ENCODE measurements at regions not wholly inside any gene's neighbourhood (a gene's known extent, or its start where the extent isn't known, plus 50 kb on each side); places are given as distances from the start of the nearest gene placed in this dataset.

DNA sequence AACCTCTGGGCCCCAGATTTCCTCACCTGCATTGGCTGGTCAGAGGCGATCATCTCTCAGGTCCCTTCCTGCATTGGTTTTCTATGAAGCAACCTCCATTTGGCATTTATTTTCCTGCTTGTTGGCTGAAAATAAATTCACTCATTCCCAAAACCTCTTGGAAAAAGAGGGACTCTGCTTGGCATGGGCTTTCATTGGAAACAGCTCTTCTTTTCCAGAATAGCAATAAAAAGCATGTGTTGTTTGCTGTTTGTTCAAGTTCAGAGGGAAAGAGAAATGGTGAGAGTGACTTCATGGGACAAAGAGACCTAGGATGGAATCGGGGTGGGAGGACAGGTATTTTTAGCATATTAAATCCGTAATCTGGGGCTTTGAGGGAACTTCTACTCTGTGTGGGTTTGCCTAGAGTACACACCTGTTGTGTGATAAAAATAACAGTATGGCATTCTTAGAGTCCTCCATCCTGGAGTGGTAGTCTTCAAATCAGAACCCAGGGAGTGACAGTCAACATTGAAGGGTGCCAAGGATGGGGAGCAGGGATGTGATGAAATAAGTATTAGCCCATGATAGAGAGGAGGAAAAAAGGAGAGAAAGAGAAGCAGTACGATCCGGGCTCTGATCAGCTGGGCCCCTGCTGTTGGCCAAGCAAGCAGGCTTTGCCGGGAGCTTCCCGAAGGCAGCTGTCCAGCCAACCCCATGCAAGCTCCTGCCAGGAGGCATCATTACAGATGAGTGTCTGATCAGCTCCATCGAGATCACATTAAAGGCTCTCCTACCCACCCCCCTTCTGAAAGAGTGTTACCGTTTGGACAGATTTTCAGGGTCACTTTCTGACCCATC lies 131.9 kb upstream of the NFIA start (continued):
- TF ChIP-seq, protein P1, sequence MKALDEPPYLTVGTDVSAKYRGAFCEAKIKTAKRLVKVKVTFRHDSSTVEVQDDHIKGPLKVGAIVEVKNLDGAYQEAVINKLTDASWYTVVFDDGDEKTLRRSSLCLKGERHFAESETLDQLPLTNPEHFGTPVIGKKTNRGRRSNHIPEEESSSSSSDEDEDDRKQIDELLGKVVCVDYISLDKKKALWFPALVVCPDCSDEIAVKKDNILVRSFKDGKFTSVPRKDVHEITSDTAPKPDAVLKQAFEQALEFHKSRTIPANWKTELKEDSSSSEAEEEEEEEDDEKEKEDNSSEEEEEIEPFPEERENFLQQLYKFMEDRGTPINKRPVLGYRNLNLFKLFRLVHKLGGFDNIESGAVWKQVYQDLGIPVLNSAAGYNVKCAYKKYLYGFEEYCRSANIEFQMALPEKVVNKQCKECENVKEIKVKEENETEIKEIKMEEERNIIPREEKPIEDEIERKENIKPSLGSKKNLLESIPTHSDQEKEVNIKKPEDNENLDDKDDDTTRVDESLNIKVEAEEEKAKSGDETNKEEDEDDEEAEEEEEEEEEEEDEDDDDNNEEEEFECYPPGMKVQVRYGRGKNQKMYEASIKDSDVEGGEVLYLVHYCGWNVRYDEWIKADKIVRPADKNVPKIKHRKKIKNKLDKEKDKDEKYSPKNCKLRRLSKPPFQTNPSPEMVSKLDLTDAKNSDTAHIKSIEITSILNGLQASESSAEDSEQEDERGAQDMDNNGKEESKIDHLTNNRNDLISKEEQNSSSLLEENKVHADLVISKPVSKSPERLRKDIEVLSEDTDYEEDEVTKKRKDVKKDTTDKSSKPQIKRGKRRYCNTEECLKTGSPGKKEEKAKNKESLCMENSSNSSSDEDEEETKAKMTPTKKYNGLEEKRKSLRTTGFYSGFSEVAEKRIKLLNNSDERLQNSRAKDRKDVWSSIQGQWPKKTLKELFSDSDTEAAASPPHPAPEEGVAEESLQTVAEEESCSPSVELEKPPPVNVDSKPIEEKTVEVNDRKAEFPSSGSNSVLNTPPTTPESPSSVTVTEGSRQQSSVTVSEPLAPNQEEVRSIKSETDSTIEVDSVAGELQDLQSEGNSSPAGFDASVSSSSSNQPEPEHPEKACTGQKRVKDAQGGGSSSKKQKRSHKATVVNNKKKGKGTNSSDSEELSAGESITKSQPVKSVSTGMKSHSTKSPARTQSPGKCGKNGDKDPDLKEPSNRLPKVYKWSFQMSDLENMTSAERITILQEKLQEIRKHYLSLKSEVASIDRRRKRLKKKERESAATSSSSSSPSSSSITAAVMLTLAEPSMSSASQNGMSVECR (CRISPR knock-in tag; IDR thresholded peaks at IDR 0.05; ENCODE audit: borderline replicate concordance) = no peak
- TF ChIP-seq, protein P2, sequence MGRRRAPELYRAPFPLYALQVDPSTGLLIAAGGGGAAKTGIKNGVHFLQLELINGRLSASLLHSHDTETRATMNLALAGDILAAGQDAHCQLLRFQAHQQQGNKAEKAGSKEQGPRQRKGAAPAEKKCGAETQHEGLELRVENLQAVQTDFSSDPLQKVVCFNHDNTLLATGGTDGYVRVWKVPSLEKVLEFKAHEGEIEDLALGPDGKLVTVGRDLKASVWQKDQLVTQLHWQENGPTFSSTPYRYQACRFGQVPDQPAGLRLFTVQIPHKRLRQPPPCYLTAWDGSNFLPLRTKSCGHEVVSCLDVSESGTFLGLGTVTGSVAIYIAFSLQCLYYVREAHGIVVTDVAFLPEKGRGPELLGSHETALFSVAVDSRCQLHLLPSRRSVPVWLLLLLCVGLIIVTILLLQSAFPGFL (CRISPR knock-in tag; IDR thresholded peaks at IDR 0.05; ENCODE audit: borderline replicate concordance) = no peak
- no peak for TF ChIP-seq NFE2L1 (CRISPR knock-in tag; IDR thresholded peaks at IDR 0.05)
- TF ChIP-seq, protein P3, sequence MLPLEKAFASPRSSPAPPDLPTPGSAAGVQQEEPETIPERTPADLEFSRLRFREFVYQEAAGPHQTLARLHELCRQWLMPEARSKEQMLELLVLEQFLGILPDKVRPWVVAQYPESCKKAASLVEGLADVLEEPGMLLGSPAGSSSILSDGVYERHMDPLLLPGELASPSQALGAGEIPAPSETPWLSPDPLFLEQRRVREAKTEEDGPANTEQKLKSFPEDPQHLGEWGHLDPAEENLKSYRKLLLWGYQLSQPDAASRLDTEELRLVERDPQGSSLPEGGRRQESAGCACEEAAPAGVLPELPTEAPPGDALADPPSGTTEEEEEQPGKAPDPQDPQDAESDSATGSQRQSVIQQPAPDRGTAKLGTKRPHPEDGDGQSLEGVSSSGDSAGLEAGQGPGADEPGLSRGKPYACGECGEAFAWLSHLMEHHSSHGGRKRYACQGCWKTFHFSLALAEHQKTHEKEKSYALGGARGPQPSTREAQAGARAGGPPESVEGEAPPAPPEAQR (CRISPR knock-in tag; IDR thresholded peaks at IDR 0.05) = no peak
- TF ChIP-seq TCF7 (CRISPR knock-in tag; IDR thresholded peaks at IDR 0.05; ENCODE audit: low read depth) = no peak
- TF ChIP-seq, protein P4, sequence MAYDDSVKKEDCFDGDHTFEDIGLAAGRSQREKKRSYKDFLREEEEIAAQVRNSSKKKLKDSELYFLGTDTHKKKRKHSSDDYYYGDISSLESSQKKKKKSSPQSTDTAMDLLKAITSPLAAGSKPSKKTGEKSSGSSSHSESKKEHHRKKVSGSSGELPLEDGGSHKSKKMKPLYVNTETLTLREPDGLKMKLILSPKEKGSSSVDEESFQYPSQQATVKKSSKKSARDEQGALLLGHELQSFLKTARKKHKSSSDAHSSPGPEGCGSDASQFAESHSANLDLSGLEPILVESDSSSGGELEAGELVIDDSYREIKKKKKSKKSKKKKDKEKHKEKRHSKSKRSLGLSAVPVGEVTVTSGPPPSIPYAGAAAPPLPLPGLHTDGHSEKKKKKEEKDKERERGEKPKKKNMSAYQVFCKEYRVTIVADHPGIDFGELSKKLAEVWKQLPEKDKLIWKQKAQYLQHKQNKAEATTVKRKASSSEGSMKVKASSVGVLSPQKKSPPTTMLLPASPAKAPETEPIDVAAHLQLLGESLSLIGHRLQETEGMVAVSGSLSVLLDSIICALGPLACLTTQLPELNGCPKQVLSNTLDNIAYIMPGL (CRISPR knock-in tag; IDR thresholded peaks at IDR 0.05) = no peak
- TF ChIP-seq ZNF317 (CRISPR knock-in tag; IDR thresholded peaks at IDR 0.05; ENCODE audit: borderline replicate concordance, low read depth) = no peak
- TF ChIP-seq, protein P5, sequence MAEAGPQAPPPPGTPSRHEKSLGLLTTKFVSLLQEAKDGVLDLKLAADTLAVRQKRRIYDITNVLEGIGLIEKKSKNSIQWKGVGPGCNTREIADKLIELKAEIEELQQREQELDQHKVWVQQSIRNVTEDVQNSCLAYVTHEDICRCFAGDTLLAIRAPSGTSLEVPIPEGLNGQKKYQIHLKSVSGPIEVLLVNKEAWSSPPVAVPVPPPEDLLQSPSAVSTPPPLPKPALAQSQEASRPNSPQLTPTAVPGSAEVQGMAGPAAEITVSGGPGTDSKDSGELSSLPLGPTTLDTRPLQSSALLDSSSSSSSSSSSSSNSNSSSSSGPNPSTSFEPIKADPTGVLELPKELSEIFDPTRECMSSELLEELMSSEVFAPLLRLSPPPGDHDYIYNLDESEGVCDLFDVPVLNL (CRISPR knock-in tag; IDR thresholded peaks at IDR 0.05; ENCODE audit: borderline replicate concordance, low read depth) = no peak
- no peak for TF ChIP-seq NFATC4 (CRISPR knock-in tag; IDR thresholded peaks at IDR 0.05)

DNA sequence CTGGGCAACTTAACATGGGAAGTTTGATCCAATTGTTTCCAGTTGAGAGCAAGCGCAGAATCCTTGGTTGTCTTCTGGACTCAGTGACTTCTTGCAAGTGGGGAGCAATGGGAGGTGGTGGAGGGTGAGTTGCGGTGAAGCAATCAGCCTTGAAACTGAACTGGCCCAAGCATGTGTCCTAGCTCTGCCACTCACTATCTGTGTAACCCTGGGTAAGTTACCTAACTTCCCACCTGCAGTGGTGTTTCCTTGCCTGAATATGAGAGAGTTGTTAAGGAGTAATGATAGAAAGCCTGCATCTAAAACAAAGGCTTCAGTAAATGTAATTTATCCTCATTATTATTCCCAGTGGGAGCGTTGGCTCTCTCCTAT lies 132.5 kb upstream of the NFIA start:
- Mint-ChIP-seq H3K27ac (no peak overlapping the region), H3K27me3 (ENCODE audit: low read depth) (no peaks in the 10 kb centered on the region; the same call in 1 of the 2 replicates), H3K4me3 (no peak overlapping the region), H3K9me3 (peaks cover 6% of the 10 kb centered on the region), H3K4me1 (peaks cover 24% of the 10 kb centered on the region), H3K36me3 (peaks cover 5% of the 10 kb centered on the region)
- ChIA-PET POLR2A (no interaction called here), CTCF (interaction anchor here (1.4 kb wide), 2 partner anchors 101 to 639 kb away, joined by 3 to 4 read pairs; no protein-coding TSS in a partner anchor)
- no peak for DNase-seq (ENCODE audit: low spot score)
- ATAC-seq = no peak
- no peak for TF ChIP-seq GRHL2 (CRISPR knock-in tag; IDR thresholded peaks at IDR 0.05; ENCODE audit: insufficient replicate concordance, severe bottlenecking)
- TF ChIP-seq, protein P6, sequence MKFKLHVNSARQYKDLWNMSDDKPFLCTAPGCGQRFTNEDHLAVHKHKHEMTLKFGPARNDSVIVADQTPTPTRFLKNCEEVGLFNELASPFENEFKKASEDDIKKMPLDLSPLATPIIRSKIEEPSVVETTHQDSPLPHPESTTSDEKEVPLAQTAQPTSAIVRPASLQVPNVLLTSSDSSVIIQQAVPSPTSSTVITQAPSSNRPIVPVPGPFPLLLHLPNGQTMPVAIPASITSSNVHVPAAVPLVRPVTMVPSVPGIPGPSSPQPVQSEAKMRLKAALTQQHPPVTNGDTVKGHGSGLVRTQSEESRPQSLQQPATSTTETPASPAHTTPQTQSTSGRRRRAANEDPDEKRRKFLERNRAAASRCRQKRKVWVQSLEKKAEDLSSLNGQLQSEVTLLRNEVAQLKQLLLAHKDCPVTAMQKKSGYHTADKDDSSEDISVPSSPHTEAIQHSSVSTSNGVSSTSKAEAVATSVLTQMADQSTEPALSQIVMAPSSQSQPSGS (CRISPR knock-in tag; IDR thresholded peaks at IDR 0.05; ENCODE audit: borderline replicate concordance, low read depth) = no peak
- no peak for TF ChIP-seq MYBL2 (CRISPR knock-in tag; IDR thresholded peaks at IDR 0.05)
- TF ChIP-seq JUN (CRISPR knock-in tag; IDR thresholded peaks at IDR 0.05) = no peak
- no peak for TF ChIP-seq MXD4 (CRISPR knock-in tag; IDR thresholded peaks at IDR 0.05; ENCODE audit: borderline replicate concordance)
- no peak for TF ChIP-seq SMAD4 (CRISPR knock-in tag; IDR thresholded peaks at IDR 0.05)
- no peak for TF ChIP-seq NFATC4 (CRISPR knock-in tag; IDR thresholded peaks at IDR 0.05)
- TF ChIP-seq, protein P7, sequence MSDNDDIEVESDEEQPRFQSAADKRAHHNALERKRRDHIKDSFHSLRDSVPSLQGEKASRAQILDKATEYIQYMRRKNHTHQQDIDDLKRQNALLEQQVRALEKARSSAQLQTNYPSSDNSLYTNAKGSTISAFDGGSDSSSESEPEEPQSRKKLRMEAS (CRISPR knock-in tag; IDR thresholded peaks at IDR 0.05) = no peak
- TF ChIP-seq, protein P8, sequence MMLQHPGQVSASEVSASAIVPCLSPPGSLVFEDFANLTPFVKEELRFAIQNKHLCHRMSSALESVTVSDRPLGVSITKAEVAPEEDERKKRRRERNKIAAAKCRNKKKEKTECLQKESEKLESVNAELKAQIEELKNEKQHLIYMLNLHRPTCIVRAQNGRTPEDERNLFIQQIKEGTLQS (CRISPR knock-in tag; conservative IDR thresholded peaks at IDR 0.05) = no peak
- TF ChIP-seq CREM (CRISPR knock-in tag; IDR thresholded peaks at IDR 0.05) = no peak
- TF ChIP-seq ZNF138 (CRISPR knock-in tag; conservative IDR thresholded peaks at IDR 0.05) = no peak
- no peak for TF ChIP-seq ELF4 (CRISPR knock-in tag; IDR thresholded peaks at IDR 0.05; ENCODE audit: low read depth)
- TF ChIP-seq TCF7 (CRISPR knock-in tag; IDR thresholded peaks at IDR 0.05; ENCODE audit: low read depth) = no peak
- TF ChIP-seq, protein P9, sequence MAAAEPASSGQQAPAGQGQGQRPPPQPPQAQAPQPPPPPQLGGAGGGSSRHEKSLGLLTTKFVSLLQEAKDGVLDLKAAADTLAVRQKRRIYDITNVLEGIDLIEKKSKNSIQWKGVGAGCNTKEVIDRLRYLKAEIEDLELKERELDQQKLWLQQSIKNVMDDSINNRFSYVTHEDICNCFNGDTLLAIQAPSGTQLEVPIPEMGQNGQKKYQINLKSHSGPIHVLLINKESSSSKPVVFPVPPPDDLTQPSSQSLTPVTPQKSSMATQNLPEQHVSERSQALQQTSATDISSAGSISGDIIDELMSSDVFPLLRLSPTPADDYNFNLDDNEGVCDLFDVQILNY (CRISPR knock-in tag; IDR thresholded peaks at IDR 0.05) = no peak
